Epithelial cell of proximal tubule (primary cell): ENCODE measurements at regions not wholly inside any gene's neighbourhood (a gene's known extent, or its start where the extent isn't known, plus 50 kb on each side); places are given as distances from the start of the nearest gene placed in this dataset.

ENCODE experiments used
- DNase-seq: peaks from one replicate; pipeline ENCODE4 v3.0.0-alpha.2; 2011; ENCODE audit warnings: low read depth
- H3K4me3 ChIP-seq: 2 replicates; pipeline ENCODE4 v1.5.1; 2011; ENCODE audit warnings: low read depth, mild to moderate bottlenecking, low read length
- TF ChIP-seq, protein P1 (sequence below): conservative IDR thresholded peaks from 2 replicates; pipeline ENCODE4 v1.5.1; 2012; ENCODE audit warnings: low read depth, mild to moderate bottlenecking, low read length

DNA sequence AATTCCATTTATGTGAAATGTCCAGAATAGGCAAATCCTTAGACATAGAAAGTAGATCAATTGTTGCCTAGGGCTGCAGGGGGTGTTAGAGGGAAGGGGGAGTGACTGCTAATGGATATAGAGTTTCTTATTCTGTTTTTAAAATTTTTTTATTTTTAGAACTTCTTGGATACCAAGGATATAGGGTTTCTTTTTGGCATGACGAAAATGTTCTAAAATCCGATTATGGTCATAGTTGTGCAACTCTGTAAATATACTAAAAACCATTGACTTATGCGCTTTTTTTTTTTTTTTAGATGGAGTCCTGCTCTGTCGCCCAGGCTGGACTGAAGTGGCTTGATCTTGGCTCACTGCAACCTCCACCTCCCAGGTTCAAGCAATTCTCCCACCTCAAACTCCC lies 125.2 kb upstream of the USP9X start:
- no peak for DNase-seq
- TF ChIP-seq, protein P1, sequence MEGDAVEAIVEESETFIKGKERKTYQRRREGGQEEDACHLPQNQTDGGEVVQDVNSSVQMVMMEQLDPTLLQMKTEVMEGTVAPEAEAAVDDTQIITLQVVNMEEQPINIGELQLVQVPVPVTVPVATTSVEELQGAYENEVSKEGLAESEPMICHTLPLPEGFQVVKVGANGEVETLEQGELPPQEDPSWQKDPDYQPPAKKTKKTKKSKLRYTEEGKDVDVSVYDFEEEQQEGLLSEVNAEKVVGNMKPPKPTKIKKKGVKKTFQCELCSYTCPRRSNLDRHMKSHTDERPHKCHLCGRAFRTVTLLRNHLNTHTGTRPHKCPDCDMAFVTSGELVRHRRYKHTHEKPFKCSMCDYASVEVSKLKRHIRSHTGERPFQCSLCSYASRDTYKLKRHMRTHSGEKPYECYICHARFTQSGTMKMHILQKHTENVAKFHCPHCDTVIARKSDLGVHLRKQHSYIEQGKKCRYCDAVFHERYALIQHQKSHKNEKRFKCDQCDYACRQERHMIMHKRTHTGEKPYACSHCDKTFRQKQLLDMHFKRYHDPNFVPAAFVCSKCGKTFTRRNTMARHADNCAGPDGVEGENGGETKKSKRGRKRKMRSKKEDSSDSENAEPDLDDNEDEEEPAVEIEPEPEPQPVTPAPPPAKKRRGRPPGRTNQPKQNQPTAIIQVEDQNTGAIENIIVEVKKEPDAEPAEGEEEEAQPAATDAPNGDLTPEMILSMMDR: no peak
- H3K4me3 ChIP-seq: no peak overlapping the region

DNA sequence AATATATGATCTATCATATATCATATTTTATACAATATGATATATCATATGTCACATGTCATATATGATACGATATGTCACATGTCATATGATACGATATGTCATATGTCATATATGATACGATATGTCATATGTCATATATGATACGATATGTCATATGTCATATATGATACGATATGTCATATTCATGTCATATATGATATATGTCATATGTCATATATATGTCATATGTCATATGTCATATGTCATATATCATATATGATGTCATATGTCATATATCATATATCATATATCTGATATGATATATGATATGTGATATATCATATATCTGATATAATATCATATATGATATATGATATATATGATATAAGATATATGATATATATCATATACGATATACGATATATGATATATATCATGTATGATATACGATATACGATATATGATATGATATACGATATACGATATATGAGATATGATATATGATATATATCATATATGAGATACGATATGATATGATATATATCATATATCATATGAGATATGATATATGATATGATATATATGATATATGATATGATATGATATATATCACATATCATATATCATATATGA lies 122.3 kb upstream of the USP9X start:
- H3K4me3 ChIP-seq: no peak overlapping the region
- TF ChIP-seq, protein P1: no peak
- DNase-seq: no peak

DNA sequence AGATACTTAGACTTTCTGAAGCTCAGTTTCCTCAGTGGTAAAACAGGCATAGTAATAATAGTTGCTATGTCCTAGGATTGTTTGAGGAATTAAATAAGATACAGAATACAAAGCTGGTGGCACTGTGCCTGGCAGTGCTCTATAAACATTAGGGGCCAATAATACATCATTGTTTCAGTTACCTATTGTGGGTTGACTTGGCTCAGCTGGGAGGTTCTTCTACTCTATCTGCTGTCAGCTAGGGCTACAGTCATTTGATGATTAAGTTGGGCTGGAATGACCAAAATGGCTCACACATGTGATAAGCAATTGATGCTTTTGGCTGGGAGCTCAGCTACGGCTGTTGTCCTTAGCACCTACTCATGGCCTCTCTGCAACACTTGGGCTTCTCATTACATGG lies 121.2 kb upstream of the USP9X start:
- no peak overlapping the region for H3K4me3 ChIP-seq

DNA sequence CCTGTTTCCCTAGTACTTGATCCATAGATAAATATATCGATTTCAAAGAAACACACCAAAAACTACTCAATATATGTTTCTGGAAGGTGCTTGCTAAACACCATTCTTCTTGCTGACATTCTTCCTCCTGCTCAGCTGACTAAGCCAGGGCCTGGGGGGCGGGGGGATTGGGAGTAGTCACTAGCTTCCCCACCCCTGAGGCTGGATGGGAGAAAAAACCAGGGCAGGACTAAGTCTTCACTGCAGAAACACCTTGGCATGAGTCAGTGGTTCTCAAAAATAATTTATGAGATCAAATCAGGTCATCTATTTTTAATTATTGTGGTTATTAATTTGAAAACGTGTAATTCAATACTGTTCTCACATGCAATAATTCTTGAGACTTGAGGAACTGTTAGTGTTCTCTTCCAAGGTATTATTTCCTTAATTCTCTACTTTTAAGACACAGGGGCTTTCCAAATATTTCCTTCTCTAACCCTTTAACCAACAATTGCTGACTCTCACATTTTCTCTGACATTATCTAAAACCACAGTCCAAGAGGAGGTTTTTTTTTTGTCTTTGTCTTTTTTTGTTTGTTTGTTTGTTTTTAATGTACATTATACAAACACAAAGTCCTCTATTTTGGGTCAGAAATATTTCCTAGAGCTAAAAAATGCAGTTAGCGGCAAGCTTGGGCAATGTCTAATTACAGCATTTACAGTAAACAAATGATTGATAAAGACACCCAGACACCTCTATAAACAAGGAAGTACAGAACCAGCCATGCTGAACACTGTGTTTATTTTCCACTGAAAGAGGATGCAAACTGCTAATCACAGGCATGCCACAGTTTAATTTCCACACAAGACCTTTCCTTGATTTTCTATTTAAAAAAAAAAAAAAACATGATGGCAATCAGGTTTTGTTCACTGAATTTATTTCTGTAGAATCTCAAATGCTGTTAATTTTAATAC lies 120.3 kb upstream of the USP9X start:
- no peak for DNase-seq
- no peak overlapping the region for H3K4me3 ChIP-seq
- TF ChIP-seq, protein P1: no peak

More for the DNA sequence above, 121.2 kb upstream of the USP9X start:
- no peak for DNase-seq
- TF ChIP-seq, protein P1: no peak

DNA sequence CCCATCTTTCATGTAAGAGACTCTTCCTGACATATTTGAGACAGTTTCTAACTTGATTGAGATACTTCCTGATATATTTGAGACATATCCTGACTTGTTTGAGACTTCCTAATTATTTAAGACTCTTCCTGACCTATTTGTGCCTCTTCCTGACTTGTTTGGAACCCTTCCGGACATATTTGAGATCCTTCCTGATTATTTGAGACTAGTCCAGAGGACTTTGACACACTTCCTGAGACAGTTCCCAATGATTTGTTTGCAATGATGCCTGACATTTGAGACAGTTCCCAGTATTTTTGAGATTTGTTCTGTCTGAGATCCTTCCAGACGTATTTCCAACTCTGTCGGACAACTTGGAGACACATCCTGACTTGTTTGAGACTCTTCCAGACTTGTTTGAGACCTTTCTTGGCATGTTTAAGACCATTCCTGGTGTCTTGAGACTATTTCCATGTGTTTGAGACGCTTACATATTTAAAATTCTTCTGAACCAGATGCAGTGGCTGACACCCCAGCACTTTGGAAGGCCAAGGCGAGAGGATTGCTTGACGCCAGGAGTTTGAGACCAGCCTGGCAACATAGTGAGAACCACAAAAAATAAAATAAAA lies 118.9 kb upstream of the USP9X start:
- DNase-seq: no peak
- TF ChIP-seq, protein P1: no peak
- no peak overlapping the region for H3K4me3 ChIP-seq

DNA sequence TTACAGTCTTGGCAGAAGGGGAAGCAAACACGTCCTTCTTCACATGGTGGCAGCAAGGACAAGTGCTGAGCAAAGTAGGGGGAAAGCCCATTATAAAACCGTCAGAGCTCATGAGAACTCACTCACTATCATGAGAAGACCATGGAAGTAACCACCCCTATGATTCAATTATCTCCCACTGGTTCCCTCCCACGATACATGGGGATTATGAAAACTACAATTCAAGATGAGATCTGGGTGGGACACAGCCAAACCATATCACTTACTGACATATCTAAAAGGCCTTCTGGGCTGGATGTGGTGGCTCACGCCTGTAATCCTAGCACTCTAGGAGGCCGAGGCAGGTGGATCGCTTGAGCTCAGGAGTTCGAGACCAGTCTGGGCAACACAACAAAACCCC lies 117.1 kb upstream of the USP9X start:
- TF ChIP-seq, protein P1: no peak
- DNase-seq: no peak
- no peak overlapping the region for H3K4me3 ChIP-seq
